ENCODE measurements at regions not wholly inside any gene's neighbourhood (a gene's known extent, or its start where the extent isn't known, plus 50 kb on each side); places are given as distances from the start of the nearest gene placed in this dataset.

GRCh38 chr9:22731786-22732185 lies 285.2 kb downstream of the DMRTA1 start:
- TF ChIP-seq EZH2 (IDR thresholded peaks at IDR 0.05; ENCODE audit: low read length) (no peak), CTCF (optimal IDR thresholded peaks at IDR 0.05 in 1 of 3, IDR thresholded peaks at IDR 0.05 in 1 of 3, conservative IDR thresholded peaks at IDR 0.05 in 1 of 3; ENCODE audit: extremely low read depth in 1 of 3, insufficient read depth in 2 of 3, low read length in 3 of 3) (no peak)
